ENCODE measurements at regions not wholly inside any gene's neighbourhood (a gene's known extent, or its start where the extent isn't known, plus 50 kb on each side); places are given as distances from the start of the nearest gene placed in this dataset.

DNA sequence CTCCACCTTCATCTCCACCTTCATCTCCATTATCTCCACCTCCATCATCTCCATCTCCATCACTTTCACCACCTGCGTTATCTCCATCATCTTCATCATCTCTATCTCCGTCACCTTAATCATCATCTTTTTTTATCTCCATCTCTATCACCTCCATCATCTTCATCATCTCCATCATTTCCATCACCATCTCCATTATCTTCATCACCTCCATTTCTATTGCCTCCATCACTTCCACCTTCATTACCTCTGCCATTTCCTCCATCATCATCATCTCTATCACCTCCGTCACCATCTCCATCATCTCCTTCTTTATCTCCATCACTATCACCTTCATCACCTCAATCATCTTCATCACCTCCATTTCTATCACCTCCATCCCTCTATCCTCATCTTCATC is 573.5 kb downstream of the TBC1D22A start:
- Histone ChIP-seq H3K23ac (ENCODE audit: low read depth, low read length) (no peak overlapping the region), H3K9me1 (ENCODE audit: insufficient read depth, low read length) (no peaks in the 10 kb centered on the region), H3K14ac (replicated peaks; ENCODE audit: low read depth, low read length) (no peak overlapping the region), H3K36me3 (ENCODE audit: control insufficient read depth, insufficient read depth, low read length) (no peaks in the 10 kb centered on the region), H3K9ac (ENCODE audit: low read depth, low read length) (no peak overlapping the region), H3K27me3 (ENCODE audit: control insufficient read depth, insufficient read depth, low read length) (no peaks in the 10 kb centered on the region), H4K91ac (ENCODE audit: insufficient read depth, low read depth, low read length) (no peak overlapping the region), H4K5ac (ENCODE audit: low read depth, low read length) (no peak overlapping the region), H2AK9ac (replicated peaks; ENCODE audit: low read depth, low read length, poor library complexity) (no peak overlapping the region), H2AK5ac (ENCODE audit: low read depth, low read length) (no peak overlapping the region), H4K8ac (ENCODE audit: low read depth in 2 of 2, low read length in 2 of 2) (no peak overlapping the region), H3K9me3 (ENCODE audit: control insufficient read depth, insufficient read depth, low read length) (peaks cover 7% of the 10 kb centered on the region; the same call in 1 of the 2 replicates), H3K4ac (ENCODE audit: low read depth, low read length) (no peak overlapping the region), H2AFZ (replicated peaks; ENCODE audit: low read length, poor library complexity) (no peak overlapping the region), H2BK5ac (ENCODE audit: low read depth, low read length, poor library complexity, severe bottlenecking) (no peak overlapping the region), H2BK120ac (ENCODE audit: low read depth, low read length) (no peak overlapping the region), H4K20me1 (ENCODE audit: insufficient read depth, low read length) (no peaks in the 10 kb centered on the region), H3K4me1 (ENCODE audit: control insufficient read depth, insufficient read depth, low read length) (no peaks in the 10 kb centered on the region), H3K4me2 (ENCODE audit: low read depth, low read length) (no peak overlapping the region), H3K56ac (ENCODE audit: extremely low read depth, insufficient read depth, low read length) (no peak overlapping the region), H2BK15ac (ENCODE audit: low read depth, low read length) (no peak overlapping the region), H3K27ac (ENCODE audit: insufficient read depth, low read length) (no peak overlapping the region), H3K4me3 (ENCODE audit: insufficient read depth, low read depth, low read length) (no peak overlapping the region), H2BK20ac (ENCODE audit: low read depth, low read length) (no peak overlapping the region), H3K79me1 (ENCODE audit: low read depth in 1 of 2, low read length in 2 of 2) (no peaks in the 10 kb centered on the region), H3K18ac (ENCODE audit: low read depth, low read length) (no peak overlapping the region)
- ATAC-seq (ENCODE audit: low read depth) (no peak), DNase-seq (no peak)
- BruUV-seq (replicated peaks), result no TSS peak
- TF ChIP-seq, protein P1, sequence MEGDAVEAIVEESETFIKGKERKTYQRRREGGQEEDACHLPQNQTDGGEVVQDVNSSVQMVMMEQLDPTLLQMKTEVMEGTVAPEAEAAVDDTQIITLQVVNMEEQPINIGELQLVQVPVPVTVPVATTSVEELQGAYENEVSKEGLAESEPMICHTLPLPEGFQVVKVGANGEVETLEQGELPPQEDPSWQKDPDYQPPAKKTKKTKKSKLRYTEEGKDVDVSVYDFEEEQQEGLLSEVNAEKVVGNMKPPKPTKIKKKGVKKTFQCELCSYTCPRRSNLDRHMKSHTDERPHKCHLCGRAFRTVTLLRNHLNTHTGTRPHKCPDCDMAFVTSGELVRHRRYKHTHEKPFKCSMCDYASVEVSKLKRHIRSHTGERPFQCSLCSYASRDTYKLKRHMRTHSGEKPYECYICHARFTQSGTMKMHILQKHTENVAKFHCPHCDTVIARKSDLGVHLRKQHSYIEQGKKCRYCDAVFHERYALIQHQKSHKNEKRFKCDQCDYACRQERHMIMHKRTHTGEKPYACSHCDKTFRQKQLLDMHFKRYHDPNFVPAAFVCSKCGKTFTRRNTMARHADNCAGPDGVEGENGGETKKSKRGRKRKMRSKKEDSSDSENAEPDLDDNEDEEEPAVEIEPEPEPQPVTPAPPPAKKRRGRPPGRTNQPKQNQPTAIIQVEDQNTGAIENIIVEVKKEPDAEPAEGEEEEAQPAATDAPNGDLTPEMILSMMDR (conservative IDR thresholded peaks at IDR 0.05; ENCODE audit: low read depth, low read length), result no peak
- TF ChIP-seq MXI1 (IDR thresholded peaks at IDR 0.05; ENCODE audit: borderline replicate concordance, low read depth, low read length), result no peak
- no peak for TF ChIP-seq RCOR1 (IDR thresholded peaks at IDR 0.05; ENCODE audit: insufficient replicate concordance, low read length)
- TF ChIP-seq POLR2A (IDR thresholded peaks at IDR 0.05; ENCODE audit: low read depth, low read length), result no peak
- ChIA-PET CTCF (no interaction called here), POLR2A (ENCODE audit: unreplicated experiment) (no interaction called here)
- in situ Hi-C loops (cut with MboI; ENCODE audit: low sequenced_read_pairs) (no loop called here), dilution Hi-C loops (cut with HindIII; ENCODE audit: low sequenced_read_pairs, unreplicated experiment) (no loop called here), intact Hi-C loops (cut with micrococcal nuclease) (no loop called here)
- WGBS, 2 experiments (ENCODE audit: extremely low coverage in 2 of 2, insufficient read length in 1 of 2), result 98 to 100% methylated on average over 3 of the region's 3 CpGs

Measured in IMR-90 (cell line).